ENCODE measurements at regions not wholly inside any gene's neighbourhood (a gene's known extent, or its start where the extent isn't known, plus 50 kb on each side); places are given as distances from the start of the nearest gene placed in this dataset.

GRCh38 chr15:70541511-70541910, 221.8 kb downstream of the UACA start:
- Histone ChIP-seq H3K4me1 (replicated peaks) (no peaks in the 10 kb centered on the region), H3K9me3 (no peaks in the 10 kb centered on the region), H3K36me3 (no peaks in the 10 kb centered on the region), H3K27ac (no peak overlapping the region), H3K4me3 (no peak overlapping the region), H3K27me3 (replicated peaks; ENCODE audit: insufficient read depth) (no peaks in the 10 kb centered on the region)
- DNase-seq (ENCODE audit: low spot score) = no peak
- WGBS = 94% methylated on average over 1 of the region's 1 CpG
- TF ChIP-seq CTCF (IDR thresholded peaks at IDR 0.05) (no peak), POLR2A (IDR thresholded peaks at IDR 0.05) (no peak), POLR2AphosphoS5 (IDR thresholded peaks at IDR 0.05) (no peak)
- intact Hi-C loops (cut with DNase I) = no loop called here

- no peaks in the 10 kb centered on the region for H3K9me3 ChIP-seq
- TF ChIP-seq CTCF (IDR thresholded peaks at IDR 0.05) (no peak), POLR2A (IDR thresholded peaks at IDR 0.05) (no peak), POLR2AphosphoS5 (IDR thresholded peaks at IDR 0.05) (no peak)
- intact Hi-C loops (cut with DNase I) = no loop called here
- H3K36me3 ChIP-seq = no peaks in the 10 kb centered on the region
- no peaks in the 10 kb centered on the region for H3K27me3 ChIP-seq (replicated peaks; ENCODE audit: insufficient read depth)
- WGBS = 76% methylated on average over 5 of the region's 12 CpGs
- no peak for DNase-seq (ENCODE audit: low spot score)
- no peaks in the 10 kb centered on the region for H3K4me1 ChIP-seq (replicated peaks)
- no peak overlapping the region for H3K27ac ChIP-seq
- no peak overlapping the region for H3K4me3 ChIP-seq
These were observed 223.3 kb downstream of the UACA start for GRCh38 chr15:70539912-70540530.

DNA sequence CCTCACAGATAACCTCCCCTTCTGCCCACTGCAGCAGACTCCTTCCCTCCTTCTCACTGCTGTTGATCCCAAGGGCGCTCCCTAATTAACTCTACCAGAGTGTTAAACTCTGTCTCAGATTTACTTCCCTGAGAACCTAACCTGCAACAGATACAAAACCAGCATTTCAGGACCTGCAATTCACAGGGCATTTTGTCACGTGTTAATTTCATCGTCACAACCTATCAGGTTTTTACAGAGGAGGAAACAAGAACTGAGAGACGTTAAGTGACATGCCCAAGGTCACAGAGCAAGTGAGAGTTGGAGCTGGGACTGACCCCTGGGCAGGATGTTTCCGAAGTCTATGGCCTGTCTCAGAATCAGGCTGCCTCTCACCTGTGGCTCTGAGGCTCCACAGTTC, 223.9 kb downstream of the UACA start:
- WGBS = 90% methylated on average over 5 of the region's 5 CpGs
- no peaks in the 10 kb centered on the region for H3K36me3 ChIP-seq
- DNase-seq (ENCODE audit: low spot score) = no peak
- no peak for TF ChIP-seq CTCF (IDR thresholded peaks at IDR 0.05)
- TF ChIP-seq POLR2A (IDR thresholded peaks at IDR 0.05) = no peak
- TF ChIP-seq POLR2AphosphoS5 (IDR thresholded peaks at IDR 0.05) = no peak
- H3K27me3 ChIP-seq (replicated peaks; ENCODE audit: insufficient read depth) = no peaks in the 10 kb centered on the region
- no peak overlapping the region for H3K27ac ChIP-seq
- no peaks in the 10 kb centered on the region for H3K4me1 ChIP-seq (replicated peaks)
- H3K9me3 ChIP-seq = no peaks in the 10 kb centered on the region
- H3K4me3 ChIP-seq = no peak overlapping the region
- intact Hi-C loops (cut with DNase I) = no loop called here

GRCh38 chr15:70538278-70538677, 225.1 kb downstream of the UACA start:
- H3K4me1 ChIP-seq (replicated peaks) = no peaks in the 10 kb centered on the region
- no peak overlapping the region for H3K27ac ChIP-seq
- TF ChIP-seq POLR2A (IDR thresholded peaks at IDR 0.05) (no peak), POLR2AphosphoS5 (IDR thresholded peaks at IDR 0.05) (no peak)
- intact Hi-C loops (cut with DNase I) = no loop called here
- H3K4me3 ChIP-seq = no peak overlapping the region
- H3K36me3 ChIP-seq = no peaks in the 10 kb centered on the region
- no peaks in the 10 kb centered on the region for H3K27me3 ChIP-seq (replicated peaks; ENCODE audit: insufficient read depth)
- no peaks in the 10 kb centered on the region for H3K9me3 ChIP-seq
- no peak for DNase-seq (ENCODE audit: low spot score)

GRCh38 chr15:70535955-70536338, 227.4 kb downstream of the UACA start:
- intact Hi-C loops (cut with DNase I) = no loop called here
- H3K9me3 ChIP-seq = no peaks in the 10 kb centered on the region
- TF ChIP-seq CTCF (IDR thresholded peaks at IDR 0.05) = no peak
- no peak for TF ChIP-seq POLR2AphosphoS5 (IDR thresholded peaks at IDR 0.05)
- no peak for TF ChIP-seq POLR2A (IDR thresholded peaks at IDR 0.05)
- no peaks in the 10 kb centered on the region for H3K4me1 ChIP-seq (replicated peaks)
- H3K27ac ChIP-seq = no peak overlapping the region
- 84% methylated on average over 4 of the region's 4 CpGs for WGBS
- H3K36me3 ChIP-seq = no peaks in the 10 kb centered on the region
- no peak for DNase-seq (ENCODE audit: low spot score)
- H3K4me3 ChIP-seq = no peak overlapping the region
- H3K27me3 ChIP-seq (replicated peaks; ENCODE audit: insufficient read depth) = no peaks in the 10 kb centered on the region

Measured in prostate gland (tissue), 2 donors.